ENCODE measurements at regions not wholly inside any gene's neighbourhood (a gene's known extent, or its start where the extent isn't known, plus 50 kb on each side); places are given as distances from the start of the nearest gene placed in this dataset.

GRCh38 chrX:96311366-96311765 is 373.3 kb upstream of the DIAPH2 start:
- no peak for DNase-seq
- Histone ChIP-seq H3K4me1 (no peaks in the 10 kb centered on the region), H3K36me3 (ENCODE audit: low read depth, missing control alignments) (no peaks in the 10 kb centered on the region), H3K27me3 (no peaks in the 10 kb centered on the region), H3K27ac (no peak overlapping the region), H3K4me3 (no peak overlapping the region), H3K9me3 (no peaks in the 10 kb centered on the region)
- intact Hi-C loops (cut with DNase I; ENCODE audit: low total_unique reads): no loop called here
- 67 to 80% methylated on average over 1 of the region's 1 CpG for WGBS, 2 donors
- TF ChIP-seq POLR2A (IDR thresholded peaks at IDR 0.05) (no peak), CTCF (IDR thresholded peaks at IDR 0.05) (no peak)

- Histone ChIP-seq H3K4me1 (no peaks in the 10 kb centered on the region), H3K9me3 (no peaks in the 10 kb centered on the region), H3K36me3 (ENCODE audit: low read depth, missing control alignments) (no peaks in the 10 kb centered on the region), H3K27ac (no peak overlapping the region), H3K4me3 (no peak overlapping the region), H3K27me3 (no peaks in the 10 kb centered on the region)
- no peak for TF ChIP-seq POLR2A (IDR thresholded peaks at IDR 0.05)
- no peak for TF ChIP-seq CTCF (IDR thresholded peaks at IDR 0.05)
- intact Hi-C loops (cut with DNase I; ENCODE audit: low total_unique reads): no loop called here
- no peak for DNase-seq
- 85 to 86% methylated on average over 1 to 2 of the region's 2 CpGs for WGBS, 2 donors
These were observed 369.7 kb upstream of the DIAPH2 start for GRCh38 chrX:96314985-96315384.

GRCh38 chrX:96361844-96362243 is 322.8 kb upstream of the DIAPH2 start:
- no peak for DNase-seq
- WGBS, 2 donors: 88 to 94% methylated on average over 3 of the region's 3 CpGs
- H3K4me1 ChIP-seq: no peaks in the 10 kb centered on the region
- H3K27me3 ChIP-seq: no peaks in the 10 kb centered on the region
- H3K36me3 ChIP-seq (ENCODE audit: low read depth, missing control alignments): no peaks in the 10 kb centered on the region
- no peak overlapping the region for H3K27ac ChIP-seq
- H3K9me3 ChIP-seq: no peaks in the 10 kb centered on the region
- intact Hi-C loops (cut with DNase I; ENCODE audit: low total_unique reads): no loop called here
- H3K4me3 ChIP-seq: no peak overlapping the region
- TF ChIP-seq CTCF (IDR thresholded peaks at IDR 0.05): no peak
- no peak for TF ChIP-seq POLR2A (IDR thresholded peaks at IDR 0.05)

GRCh38 chrX:96372313-96373046 is 312.2 kb upstream of the DIAPH2 start:
- H3K27ac ChIP-seq: no peak overlapping the region
- intact Hi-C loops (cut with DNase I; ENCODE audit: low total_unique reads): no loop called here
- no peaks in the 10 kb centered on the region for H3K9me3 ChIP-seq
- DNase-seq: peak; percentile 16
- TF ChIP-seq POLR2A (IDR thresholded peaks at IDR 0.05): no peak
- TF ChIP-seq CTCF (IDR thresholded peaks at IDR 0.05): peak; percentile 37 to 41 (median 38)
- no peaks in the 10 kb centered on the region for H3K27me3 ChIP-seq
- no peak overlapping the region for H3K4me3 ChIP-seq
- no peaks in the 10 kb centered on the region for H3K36me3 ChIP-seq (ENCODE audit: low read depth, missing control alignments)
- H3K4me1 ChIP-seq: no peaks in the 10 kb centered on the region
- WGBS, 2 donors: 17 to 39% methylated on average over 7 of the region's 7 CpGs

GRCh38 chrX:96373047-96373355 is 311.6 kb upstream of the DIAPH2 start:
- H3K36me3 ChIP-seq (ENCODE audit: low read depth, missing control alignments): no peaks in the 10 kb centered on the region
- WGBS, 2 donors: 35 to 49% methylated on average over 4 of the region's 4 CpGs
- DNase-seq: no peak
- H3K9me3 ChIP-seq: no peaks in the 10 kb centered on the region
- H3K4me3 ChIP-seq: no peak overlapping the region
- TF ChIP-seq CTCF (IDR thresholded peaks at IDR 0.05) (no peak), POLR2A (IDR thresholded peaks at IDR 0.05) (no peak)
- H3K27me3 ChIP-seq: no peaks in the 10 kb centered on the region
- intact Hi-C loops (cut with DNase I; ENCODE audit: low total_unique reads): no loop called here
- H3K27ac ChIP-seq: no peak overlapping the region
- H3K4me1 ChIP-seq: no peaks in the 10 kb centered on the region

All from testis (tissue), 2 donors.